Activated CD4-positive, CD25-positive, alpha-beta regulatory T cell (primary cell): ENCODE measurements at regions not wholly inside any gene's neighbourhood (a gene's known extent, or its start where the extent isn't known, plus 50 kb on each side); places are given as distances from the start of the nearest gene placed in this dataset.

Experiments
- DNase-seq, 4 experiments: peaks; one replicate each; lab custom pipeline; 2025; lab: John Stamatoyannopoulos, UW

DNA sequence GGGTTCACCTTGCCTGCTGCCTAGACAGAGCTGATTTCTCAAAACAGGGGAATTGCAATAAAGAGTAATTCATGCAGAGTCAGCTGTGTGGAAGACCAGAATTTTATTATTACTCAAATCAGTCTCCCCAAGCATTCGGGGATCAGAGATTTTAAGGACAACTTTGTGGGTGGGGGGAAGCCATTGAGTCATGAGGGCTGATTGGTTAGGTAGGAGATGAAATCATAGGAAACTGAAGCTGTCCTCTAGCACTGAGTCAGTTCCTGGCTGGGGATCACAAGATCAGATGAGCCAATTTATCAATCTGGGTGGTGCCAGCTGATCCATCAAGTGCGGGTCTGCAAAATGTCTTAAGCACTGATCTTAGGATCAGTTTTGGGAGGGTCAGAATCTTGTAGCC is 159.1 kb upstream of the MAP1B start:
- DNase-seq: no peak

DNA sequence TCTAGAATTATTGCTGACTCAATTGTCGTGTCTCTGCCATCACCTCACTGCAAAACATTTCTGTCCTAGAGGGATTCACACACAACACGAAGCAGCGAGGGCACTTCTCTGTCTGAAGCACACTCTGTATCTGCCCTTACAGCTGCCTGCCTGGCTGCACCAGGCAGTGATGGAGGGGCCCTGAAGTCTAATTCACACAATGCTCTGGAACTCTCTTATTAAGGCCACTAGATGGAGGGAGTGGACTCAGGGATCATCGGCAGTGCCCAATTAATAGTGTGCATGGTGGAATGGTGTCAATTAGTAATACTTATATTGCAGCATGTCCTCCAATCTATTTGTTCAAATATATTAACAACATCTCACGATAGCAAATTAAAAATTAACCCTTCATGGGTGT is 157.5 kb upstream of the MAP1B start:
- DNase-seq: no peak

- DNase-seq: no peak
Measured at GRCh38 chr5:71953866-71954265, 153.4 kb upstream of the MAP1B start.

DNA sequence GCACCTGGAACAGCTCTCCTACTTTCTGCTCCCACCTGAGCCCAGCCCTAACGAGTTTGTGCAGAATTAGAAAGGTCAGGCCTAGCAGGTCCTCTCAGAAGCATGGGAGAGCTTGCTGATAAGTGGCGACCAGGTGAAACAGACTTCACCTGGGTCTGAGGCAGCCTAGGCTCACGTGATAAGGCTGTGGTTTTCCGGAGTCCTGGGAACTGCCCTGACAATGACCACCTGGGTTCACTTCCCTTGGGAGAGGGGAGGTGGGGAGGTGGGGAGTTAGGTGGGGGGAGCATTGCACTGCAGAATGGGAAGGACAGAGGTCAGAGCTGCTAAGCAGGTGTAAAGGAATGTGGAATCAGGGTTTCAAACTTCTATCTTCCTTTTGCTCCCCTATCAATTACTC is 152.9 kb upstream of the MAP1B start:
- DNase-seq: no peak

DNA sequence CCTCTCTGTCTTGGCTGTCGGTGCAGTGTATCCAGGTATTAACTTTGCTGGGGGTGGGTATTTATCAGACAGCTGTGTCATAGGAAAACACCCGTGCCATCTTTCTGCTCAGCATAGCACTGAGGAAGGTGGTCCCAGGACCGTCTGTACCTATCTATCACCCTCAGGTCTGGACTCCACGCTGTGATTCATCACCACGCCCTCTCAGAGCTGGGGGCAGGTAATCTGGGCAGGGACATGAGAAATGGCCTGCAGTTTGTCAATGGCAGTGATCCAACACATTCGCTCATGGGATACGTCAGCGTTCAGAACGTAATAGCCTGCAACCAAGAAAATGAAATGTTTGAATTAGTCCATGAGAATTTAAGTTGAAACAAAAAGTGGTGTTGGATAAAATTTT is 151.6 kb upstream of the MAP1B start:
- no peak for DNase-seq

GRCh38 chr5:71957292-71957898 is 149.9 kb upstream of the MAP1B start:
- no peak for DNase-seq

- no peak for DNase-seq
Measured at GRCh38 chr5:71960195-71960594, 147.1 kb upstream of the MAP1B start.

- no peak for DNase-seq
Measured at GRCh38 chr5:71961786-71962185, 145.5 kb upstream of the MAP1B start.

- no peak for DNase-seq
Measured at GRCh38 chr5:71969460-71969859, 137.8 kb upstream of the MAP1B start.

GRCh38 chr5:71971862-71972261 is 135.4 kb upstream of the MAP1B start:
- DNase-seq: no peak

- no peak for DNase-seq
Measured at GRCh38 chr5:71972777-71973473, 134.3 kb upstream of the MAP1B start.

- no peak for DNase-seq
Measured at GRCh38 chr5:71973563-71973962, 133.7 kb upstream of the MAP1B start.

DNA sequence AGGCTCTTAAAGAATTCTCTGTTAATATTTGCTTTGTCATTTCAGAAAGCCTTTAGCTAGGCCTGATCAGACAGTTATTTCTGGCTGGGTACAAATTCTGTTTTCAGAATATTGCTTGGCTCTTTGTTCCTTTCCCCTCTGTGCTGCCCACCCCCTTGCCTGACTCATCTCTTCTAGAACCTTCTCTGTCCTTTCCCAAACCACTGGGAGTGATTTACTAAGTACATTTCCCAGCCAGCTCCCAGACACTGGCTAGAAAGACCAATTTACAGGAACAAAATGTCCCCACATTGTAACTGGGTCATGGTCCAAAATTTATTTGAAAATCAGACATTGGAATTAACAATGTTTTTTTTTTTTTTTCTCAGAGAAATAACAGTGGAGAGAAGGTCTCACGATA is 133.1 kb upstream of the MAP1B start:
- no peak for DNase-seq

- no peak for DNase-seq
Measured at GRCh38 chr5:71974622-71975021, 132.7 kb upstream of the MAP1B start.

DNA sequence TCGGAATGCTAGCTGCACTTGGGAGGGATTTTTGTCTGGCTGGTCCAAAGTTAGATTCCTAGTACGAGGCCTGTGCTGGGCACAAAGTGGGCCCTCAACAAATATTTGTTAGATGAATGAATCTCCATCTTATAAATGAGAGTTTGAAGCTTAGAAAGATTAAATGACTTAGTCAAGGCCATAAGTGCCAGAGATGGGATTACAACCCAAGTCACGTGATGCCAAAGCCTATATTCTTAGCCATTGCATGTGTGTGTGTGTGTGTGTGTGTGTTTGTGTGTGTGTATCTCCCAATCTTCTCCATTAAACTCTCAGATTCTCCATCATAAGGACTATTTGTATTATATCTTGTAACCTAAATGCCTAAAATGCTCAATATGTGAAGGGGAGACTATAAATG is 130.8 kb upstream of the MAP1B start:
- DNase-seq: no peak

GRCh38 chr5:71977311-71977710 is 130.0 kb upstream of the MAP1B start:
- DNase-seq: no peak

- no peak for DNase-seq
Measured at GRCh38 chr5:71978216-71978615, 129.1 kb upstream of the MAP1B start.

DNA sequence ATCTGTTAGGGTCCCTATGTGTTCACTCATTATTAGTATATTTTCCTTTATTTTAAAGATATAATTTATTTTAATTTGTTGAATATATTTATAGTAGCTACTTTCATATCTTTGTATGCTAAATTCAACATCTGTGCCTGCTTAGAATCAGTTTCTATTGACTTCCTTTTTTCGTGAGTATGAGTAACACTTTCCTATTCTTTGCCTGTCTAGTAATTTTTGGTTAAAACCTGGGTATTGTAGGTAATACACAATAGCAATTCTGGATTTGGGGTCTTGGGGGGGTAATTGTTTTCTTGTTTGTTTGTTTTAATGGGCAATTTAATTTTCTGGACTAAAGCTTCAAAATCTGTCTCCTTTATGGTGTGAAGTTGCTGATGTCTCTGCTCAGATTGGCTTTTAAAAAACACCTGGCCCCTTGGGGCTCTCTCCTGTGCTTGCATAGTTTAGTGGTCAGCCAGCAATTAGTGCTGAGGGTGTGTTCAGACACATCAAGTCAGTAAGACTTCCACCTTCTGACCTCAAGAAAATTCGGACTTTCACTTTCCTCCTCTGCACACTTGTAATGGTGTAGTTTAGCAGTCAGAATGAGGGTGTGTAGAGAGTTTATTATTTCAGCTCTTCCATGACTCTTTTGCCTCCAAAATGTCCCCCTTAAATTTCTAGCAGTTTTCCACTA is 124.4 kb upstream of the MAP1B start:
- DNase-seq: no peak

GRCh38 chr5:71986101-71986500 is 121.2 kb upstream of the MAP1B start:
- DNase-seq: no peak

DNA sequence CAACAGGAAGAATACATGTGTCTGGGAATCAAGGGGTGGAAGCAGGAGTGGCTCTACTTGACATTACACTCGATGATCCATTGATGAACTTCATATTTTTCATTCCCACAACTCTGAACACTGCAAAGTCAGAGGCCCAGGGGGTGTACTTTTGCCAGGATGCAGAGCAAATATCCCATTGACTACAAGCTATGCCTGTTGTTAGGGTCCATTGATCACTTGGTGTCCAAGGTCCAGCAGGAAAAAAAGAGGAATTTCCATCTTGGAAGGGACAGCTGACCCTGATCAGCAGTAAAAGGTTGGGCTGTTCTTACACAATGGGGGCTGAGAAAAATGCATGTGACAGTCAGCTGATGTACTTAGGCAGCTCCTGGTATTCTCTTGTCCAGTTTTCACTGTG is 118.5 kb upstream of the MAP1B start:
- DNase-seq: no peak

GRCh38 chr5:71993600-71993999 is 113.7 kb upstream of the MAP1B start:
- DNase-seq: no peak

DNA sequence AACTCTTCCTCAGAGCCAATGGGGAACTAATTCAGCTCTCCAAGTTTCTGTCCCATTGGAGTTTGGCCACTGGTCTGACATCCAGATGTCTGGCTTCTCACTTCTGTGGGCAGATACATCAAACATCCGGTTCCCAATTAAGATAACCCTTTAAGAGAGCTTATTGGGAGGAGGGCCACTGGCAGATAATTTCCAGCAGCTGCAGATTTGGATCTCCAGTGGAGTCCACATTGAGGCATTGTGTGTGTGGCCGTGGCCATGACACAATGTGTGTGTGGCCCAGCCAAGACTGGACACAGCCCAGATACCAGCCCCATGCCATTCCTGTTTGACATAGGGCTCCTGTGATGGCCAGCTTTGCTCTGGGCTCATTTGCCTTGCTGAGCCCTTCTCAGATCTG is 110.5 kb upstream of the MAP1B start:
- DNase-seq: no peak

DNA sequence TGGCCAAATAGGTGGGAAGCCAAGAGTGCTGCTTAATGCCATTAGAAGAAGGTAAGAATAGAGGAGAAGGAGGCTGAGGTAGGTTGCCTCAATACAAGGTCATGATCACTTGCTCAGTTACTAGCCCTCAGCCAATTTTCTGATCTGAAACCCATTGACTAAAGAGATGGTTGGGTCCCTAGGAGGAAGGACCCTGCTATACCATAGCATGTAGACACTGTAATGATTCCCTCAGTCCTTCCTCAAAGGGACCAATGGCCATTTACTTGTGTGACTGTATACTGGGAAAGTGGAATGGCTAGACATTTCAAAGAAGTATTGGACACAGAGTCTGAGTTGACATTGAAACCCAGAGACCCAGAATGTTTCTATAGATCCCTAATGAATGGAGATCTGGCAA is 108.5 kb upstream of the MAP1B start:
- no peak for DNase-seq

- DNase-seq: no peak
Measured at GRCh38 chr5:72000707-72001106, 106.6 kb upstream of the MAP1B start.
